PC-9 (cell line): ENCODE measurements at regions not wholly inside any gene's neighbourhood (a gene's known extent, or its start where the extent isn't known, plus 50 kb on each side); places are given as distances from the start of the nearest gene placed in this dataset.

ENCODE experiments used
- EZH2 ChIP-seq: fragments of 200-600 bp; sonication (generic); IDR thresholded peaks from 2 replicates; pipeline ENCODE4 v1.8.0; 2017; ENCODE audit warnings: antibody characterized with exemption, low read depth
- TF ChIP-seq, protein P1 (sequence below): fragments of 200-600 bp; sonication (generic); conservative IDR thresholded peaks from 2 replicates; pipeline ENCODE4 v1.6.1; 2017; ENCODE audit warnings: mixed run types, antibody characterized with exemption, mild to moderate bottlenecking, moderate library complexity

DNA sequence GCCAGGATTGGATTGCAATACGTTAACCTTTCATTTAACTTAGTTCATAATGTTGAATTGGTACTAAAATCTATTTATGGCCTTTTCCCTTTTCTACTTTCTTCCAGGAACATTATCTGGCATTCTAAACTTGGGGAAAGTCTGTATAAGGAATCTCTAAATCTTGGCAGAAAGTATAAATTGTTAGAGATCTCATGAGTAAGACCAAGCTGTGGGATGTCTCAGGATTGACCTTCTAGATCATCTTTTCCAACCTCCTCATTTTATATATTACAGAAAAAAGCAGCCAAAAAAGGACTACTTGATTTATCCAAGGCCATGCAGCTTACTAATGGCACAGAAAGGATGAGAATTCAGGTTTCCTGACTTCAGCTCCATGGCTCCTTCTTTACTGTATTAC, 598.3 kb downstream of the INHBA start:
- TF ChIP-seq, protein P1, sequence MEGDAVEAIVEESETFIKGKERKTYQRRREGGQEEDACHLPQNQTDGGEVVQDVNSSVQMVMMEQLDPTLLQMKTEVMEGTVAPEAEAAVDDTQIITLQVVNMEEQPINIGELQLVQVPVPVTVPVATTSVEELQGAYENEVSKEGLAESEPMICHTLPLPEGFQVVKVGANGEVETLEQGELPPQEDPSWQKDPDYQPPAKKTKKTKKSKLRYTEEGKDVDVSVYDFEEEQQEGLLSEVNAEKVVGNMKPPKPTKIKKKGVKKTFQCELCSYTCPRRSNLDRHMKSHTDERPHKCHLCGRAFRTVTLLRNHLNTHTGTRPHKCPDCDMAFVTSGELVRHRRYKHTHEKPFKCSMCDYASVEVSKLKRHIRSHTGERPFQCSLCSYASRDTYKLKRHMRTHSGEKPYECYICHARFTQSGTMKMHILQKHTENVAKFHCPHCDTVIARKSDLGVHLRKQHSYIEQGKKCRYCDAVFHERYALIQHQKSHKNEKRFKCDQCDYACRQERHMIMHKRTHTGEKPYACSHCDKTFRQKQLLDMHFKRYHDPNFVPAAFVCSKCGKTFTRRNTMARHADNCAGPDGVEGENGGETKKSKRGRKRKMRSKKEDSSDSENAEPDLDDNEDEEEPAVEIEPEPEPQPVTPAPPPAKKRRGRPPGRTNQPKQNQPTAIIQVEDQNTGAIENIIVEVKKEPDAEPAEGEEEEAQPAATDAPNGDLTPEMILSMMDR, result no peak
- no peak for TF ChIP-seq EZH2
